ENCODE measurements at regions not wholly inside any gene's neighbourhood (a gene's known extent, or its start where the extent isn't known, plus 50 kb on each side); places are given as distances from the start of the nearest gene placed in this dataset.

DNA sequence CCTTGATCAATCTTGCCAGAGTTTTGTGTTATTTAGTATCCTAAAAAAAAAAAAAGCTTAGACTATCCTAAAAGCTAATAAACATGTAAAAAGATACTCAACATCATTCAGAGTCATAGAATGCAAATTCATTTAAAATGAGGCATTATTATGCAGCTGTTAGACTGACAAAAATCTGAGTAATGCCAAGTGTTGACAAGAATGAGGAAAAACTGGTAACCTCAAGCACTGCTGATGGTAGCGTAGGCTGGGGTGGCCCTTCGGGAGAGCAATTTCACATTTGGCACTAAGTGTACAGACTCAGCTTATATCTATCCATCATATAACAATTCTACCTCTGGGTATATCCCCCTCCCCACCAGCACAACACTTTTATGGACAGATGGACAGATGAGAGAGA lies 280.4 kb downstream of the RAP2B start:
- TF ChIP-seq, protein P1, sequence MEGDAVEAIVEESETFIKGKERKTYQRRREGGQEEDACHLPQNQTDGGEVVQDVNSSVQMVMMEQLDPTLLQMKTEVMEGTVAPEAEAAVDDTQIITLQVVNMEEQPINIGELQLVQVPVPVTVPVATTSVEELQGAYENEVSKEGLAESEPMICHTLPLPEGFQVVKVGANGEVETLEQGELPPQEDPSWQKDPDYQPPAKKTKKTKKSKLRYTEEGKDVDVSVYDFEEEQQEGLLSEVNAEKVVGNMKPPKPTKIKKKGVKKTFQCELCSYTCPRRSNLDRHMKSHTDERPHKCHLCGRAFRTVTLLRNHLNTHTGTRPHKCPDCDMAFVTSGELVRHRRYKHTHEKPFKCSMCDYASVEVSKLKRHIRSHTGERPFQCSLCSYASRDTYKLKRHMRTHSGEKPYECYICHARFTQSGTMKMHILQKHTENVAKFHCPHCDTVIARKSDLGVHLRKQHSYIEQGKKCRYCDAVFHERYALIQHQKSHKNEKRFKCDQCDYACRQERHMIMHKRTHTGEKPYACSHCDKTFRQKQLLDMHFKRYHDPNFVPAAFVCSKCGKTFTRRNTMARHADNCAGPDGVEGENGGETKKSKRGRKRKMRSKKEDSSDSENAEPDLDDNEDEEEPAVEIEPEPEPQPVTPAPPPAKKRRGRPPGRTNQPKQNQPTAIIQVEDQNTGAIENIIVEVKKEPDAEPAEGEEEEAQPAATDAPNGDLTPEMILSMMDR (IDR thresholded peaks at IDR 0.05; ENCODE audit: low read depth, low read length, missing control alignments) = no peak
- DNase-seq (ENCODE audit: low read depth) = no peak
- no peak overlapping the region for H3K4me3 ChIP-seq (ENCODE audit: low read depth, low read length)

GRCh38 chr3:153442799-153443487 lies 280.9 kb downstream of the RAP2B start:
- no peak overlapping the region for H3K4me3 ChIP-seq (ENCODE audit: low read depth, low read length)
- no peak for DNase-seq (ENCODE audit: low read depth)

DNA sequence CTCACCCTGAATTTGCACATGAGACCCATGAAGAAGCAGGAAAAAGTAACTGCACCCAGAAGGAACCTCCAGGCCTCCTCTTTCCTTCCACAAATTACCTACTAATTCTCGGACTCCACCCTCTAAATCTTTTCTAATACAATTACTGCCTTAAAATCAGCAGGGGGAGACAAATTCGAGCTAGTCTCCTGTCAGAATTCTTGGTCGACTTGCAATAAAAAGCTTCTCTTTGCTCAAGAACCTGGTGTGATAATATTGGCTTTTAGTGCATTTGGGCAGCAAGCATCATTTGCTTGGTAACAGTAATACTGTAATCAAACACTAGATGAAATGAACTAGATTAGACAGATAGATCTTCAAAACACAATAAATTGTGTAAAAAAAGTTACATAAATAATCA lies 281.9 kb downstream of the RAP2B start:
- TF ChIP-seq, protein P1 (IDR thresholded peaks at IDR 0.05; ENCODE audit: low read depth, low read length, missing control alignments) = peak; percentile 18
- no peak overlapping the region for H3K4me3 ChIP-seq (ENCODE audit: low read depth, low read length)
- DNase-seq (ENCODE audit: low read depth) = no peak

More at GRCh38 chr3:153442799-153443487, 280.9 kb downstream of the RAP2B start:
- TF ChIP-seq, protein P1 (IDR thresholded peaks at IDR 0.05; ENCODE audit: low read depth, low read length, missing control alignments) = no peak

- no peak overlapping the region for H3K4me3 ChIP-seq (ENCODE audit: low read depth, low read length)
- DNase-seq (ENCODE audit: low read depth) = no peak
- TF ChIP-seq, protein P1 (IDR thresholded peaks at IDR 0.05; ENCODE audit: low read depth, low read length, missing control alignments) = no peak
Measured at GRCh38 chr3:153445817-153446216, 283.8 kb downstream of the RAP2B start.

DNA sequence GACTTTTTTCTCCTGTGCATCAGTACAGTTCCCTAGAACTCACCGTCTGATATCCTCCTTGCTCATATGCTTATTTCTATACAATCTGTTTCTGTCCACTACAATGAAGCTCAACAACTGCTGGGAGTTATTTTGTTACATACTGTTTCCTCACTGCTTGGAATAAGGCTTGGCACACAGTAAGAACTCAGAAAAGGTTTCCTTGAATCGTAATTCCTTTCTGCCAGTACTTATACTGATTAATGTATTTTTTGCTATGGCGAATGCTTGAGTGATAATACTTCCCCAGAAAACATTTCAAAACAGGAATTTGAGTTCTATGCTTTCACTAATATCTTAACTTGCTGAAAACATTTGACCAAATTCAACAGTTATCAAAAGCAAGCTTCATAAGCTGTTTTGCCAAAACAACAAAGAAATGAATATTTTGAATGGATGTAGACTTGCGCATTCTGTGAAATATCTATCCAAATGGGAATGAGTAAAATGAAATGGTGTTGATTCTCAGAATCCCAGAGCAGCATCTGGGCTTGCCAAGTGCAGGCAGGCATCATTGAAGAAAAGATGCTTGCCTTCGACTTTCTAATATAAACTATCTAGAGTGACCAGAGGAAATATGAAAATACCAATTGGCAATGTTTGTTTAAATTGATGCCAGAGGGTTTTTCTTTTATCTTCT lies 286.3 kb downstream of the RAP2B start:
- DNase-seq (ENCODE audit: low read depth) = no peak
- H3K4me3 ChIP-seq (ENCODE audit: low read depth, low read length) = no peak overlapping the region
- TF ChIP-seq, protein P1 (IDR thresholded peaks at IDR 0.05; ENCODE audit: low read depth, low read length, missing control alignments) = no peak

- TF ChIP-seq, protein P1 (IDR thresholded peaks at IDR 0.05; ENCODE audit: low read depth, low read length, missing control alignments) = no peak
- no peak for DNase-seq (ENCODE audit: low read depth)
Measured at GRCh38 chr3:153456833-153457545, 295.0 kb downstream of the RAP2B start.

More at GRCh38 chr3:153456833-153457545, 295.0 kb downstream of the RAP2B start:
- H3K4me3 ChIP-seq (ENCODE audit: low read depth, low read length) = no peak overlapping the region
